Mesenchymal stem cell (in vitro differentiated cells and primary cell): ENCODE measurements at regions not wholly inside any gene's neighbourhood (a gene's known extent, or its start where the extent isn't known, plus 50 kb on each side); places are given as distances from the start of the nearest gene placed in this dataset.
A peak's percentile ranks its signal among the peaks of the same experiment; 100 is the strongest.

Experiments
- DNase-seq: peaks from one replicate; pipeline ENCODE4 v3.0.0-alpha.2; 2013
- H2AFZ ChIP-seq: one replicate; pipeline ENCODE4 v1.6.1; 2013; ENCODE audit warnings: low read depth, mild to moderate bottlenecking, control low read depth, inconsistent platforms, low read length, moderate library complexity
- H2AK5ac ChIP-seq: 2 replicates; pipeline ENCODE4 v1.6.1; 2013; ENCODE audit warnings: low read length, moderate library complexity, mild to moderate bottlenecking, inconsistent platforms; ENCODE audit not compliant: severe bottlenecking
- H2BK120ac ChIP-seq: one replicate; pipeline ENCODE4 v1.6.1; 2013; ENCODE audit warnings: low read depth, mild to moderate bottlenecking, inconsistent platforms, low read length, moderate library complexity
- H2BK12ac ChIP-seq, 2 experiments: one replicate each; pipeline ENCODE4 v1.6.1; 2013; ENCODE audit warnings: inconsistent platforms in 2 of 2, low read length in 2 of 2, mild to moderate bottlenecking in 2 of 2, moderate library complexity in 2 of 2, control low read depth in 1 of 2
- H2BK15ac ChIP-seq: one replicate; pipeline ENCODE4 v1.6.1; 2013; ENCODE audit warnings: mild to moderate bottlenecking, low read depth, inconsistent platforms; ENCODE audit not compliant: poor library complexity, severe bottlenecking
- H2BK5ac ChIP-seq: 2 replicates; pipeline ENCODE4 v1.6.1; 2013; ENCODE audit warnings: low read depth, mild to moderate bottlenecking, low read length, control low read depth, inconsistent platforms; ENCODE audit not compliant: poor library complexity, severe bottlenecking
- H3K14ac ChIP-seq, 2 experiments: one replicate each; pipeline ENCODE4 v1.6.1; 2013; ENCODE audit warnings: inconsistent platforms in 2 of 2, low read length in 2 of 2, control low read depth in 1 of 2, mild to moderate bottlenecking in 1 of 2, moderate library complexity in 1 of 2
- H3K18ac ChIP-seq, 2 experiments: one replicate each; pipeline ENCODE4 v1.6.1; 2013; ENCODE audit warnings: inconsistent platforms in 2 of 2, low read length in 2 of 2, control low read depth in 1 of 2, low read depth in 1 of 2, mild to moderate bottlenecking in 1 of 2
- H3K23ac ChIP-seq, 2 experiments: one replicate each; pipeline ENCODE4 v1.6.1; 2013; ENCODE audit warnings: inconsistent platforms in 2 of 2, low read length in 2 of 2, mild to moderate bottlenecking in 2 of 2, moderate library complexity in 2 of 2, control low read depth in 1 of 2
- H3K27ac ChIP-seq: 2 replicates; pipeline ENCODE4 v1.5.1; 2013; ENCODE audit warnings: mild to moderate bottlenecking, moderate library complexity, low read length, control low read depth, inconsistent platforms; ENCODE audit not compliant: poor library complexity, severe bottlenecking
- H3K27me3 ChIP-seq, 2 experiments: 2 replicates each; pipeline versions ENCODE4 v1.6.1 to v1.7.0; 2013; ENCODE audit warnings: low read length in 2 of 2, mild to moderate bottlenecking in 2 of 2, moderate library complexity in 2 of 2, control low read depth in 1 of 2, inconsistent platforms in 1 of 2; ENCODE audit not compliant: control insufficient read depth in 1 of 2, insufficient read depth in 1 of 2
- H3K36me3 ChIP-seq, 2 experiments: 2 replicates each; pipeline versions ENCODE4 v1.6.1 to v1.7.0; 2013; ENCODE audit warnings: low read length in 2 of 2, control low read depth in 1 of 2, inconsistent platforms in 1 of 2, low read depth in 1 of 2, mild to moderate bottlenecking in 1 of 2; ENCODE audit not compliant: insufficient read depth in 2 of 2, control insufficient read depth in 1 of 2
- H3K4ac ChIP-seq, 2 experiments: one replicate each; pipeline ENCODE4 v1.6.1; 2013; ENCODE audit warnings: inconsistent platforms in 2 of 2, low read length in 2 of 2, mild to moderate bottlenecking in 2 of 2, moderate library complexity in 2 of 2, control low read depth in 1 of 2, low read depth in 1 of 2
- H3K4me1 ChIP-seq: 2 replicates; pipeline ENCODE4 v1.6.1; 2013; ENCODE audit warnings: low read depth, low read length, control low read depth; ENCODE audit not compliant: control insufficient read depth, insufficient read depth
- H3K4me2 ChIP-seq: 2 replicates; pipeline ENCODE4 v1.6.1; 2013; ENCODE audit warnings: low read length, mild to moderate bottlenecking, inconsistent platforms; ENCODE audit not compliant: poor library complexity, severe bottlenecking
- H3K4me3 ChIP-seq, 2 experiments: 2 replicates each; pipeline versions ENCODE4 v1.5.1 to v1.7.0; 2013; ENCODE audit warnings: low read length in 2 of 2, mild to moderate bottlenecking in 2 of 2, control low read depth in 1 of 2, low read depth in 1 of 2; ENCODE audit not compliant: insufficient read depth in 1 of 2
- H3K79me1 ChIP-seq: replicated peaks from 2 replicates; pipeline ENCODE4 v1.6.1; 2013; ENCODE audit warnings: mild to moderate bottlenecking, control low read depth, low read length, inconsistent platforms; ENCODE audit not compliant: poor library complexity, severe bottlenecking
- H3K9ac ChIP-seq: 2 replicates; pipeline ENCODE4 v1.7.0; 2013; ENCODE audit warnings: mild to moderate bottlenecking, low read length, moderate library complexity
- H3K9me3 ChIP-seq: 2 replicates; pipeline ENCODE4 v1.7.0; 2013; ENCODE audit warnings: mild to moderate bottlenecking, low read length; ENCODE audit not compliant: control insufficient read depth
- H4K8ac ChIP-seq: one replicate; pipeline ENCODE4 v1.6.1; 2013; ENCODE audit warnings: inconsistent platforms, mild to moderate bottlenecking, low read length, moderate library complexity
- H4K91ac ChIP-seq: one replicate; pipeline ENCODE4 v1.6.1; 2013; ENCODE audit warnings: mild to moderate bottlenecking, low read length, inconsistent platforms
- WGBS: methylation state at CpG from one replicate; pipeline ENCODE4 v1.1.7; 2013; ENCODE audit warnings: mixed read lengths; 5-methylcytosine and 5-hydroxymethylcytosine counted together

DNA sequence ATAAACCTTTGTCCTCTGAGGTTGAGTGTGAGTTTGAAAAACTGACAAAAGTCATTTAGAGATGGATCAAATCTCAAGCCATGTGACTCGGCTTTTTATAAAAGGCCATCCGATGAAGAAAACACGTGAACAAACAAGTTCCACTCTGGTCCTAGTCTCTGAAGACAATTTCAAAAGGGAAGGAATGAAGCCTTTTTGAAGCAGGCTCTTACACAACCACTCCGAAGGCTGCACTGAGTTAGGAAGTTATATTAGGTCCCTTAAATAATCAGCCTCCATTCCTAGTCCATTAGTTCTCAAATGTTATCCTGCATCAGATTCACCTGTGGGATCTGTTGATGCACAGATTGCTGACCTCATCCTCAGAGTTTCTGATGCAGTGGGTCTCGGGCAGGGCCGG lies 166.6 kb upstream of the HMHB1 start:
- Histone ChIP-seq H3K9me3 (no peaks in the 10 kb centered on the region), H2BK5ac (no peak overlapping the region), H3K4ac (no peak overlapping the region), H2BK120ac (no peak overlapping the region), H4K8ac (no peak overlapping the region), H3K4me2 (no peak overlapping the region), H3K4me3 (no peak overlapping the region), H2BK12ac (no peak overlapping the region), H2BK15ac (no peak overlapping the region), H2AK5ac (no peak overlapping the region), H3K27me3 (no peaks in the 10 kb centered on the region), H3K18ac (no peak overlapping the region), H3K36me3 (no peaks in the 10 kb centered on the region), H2AFZ (no peak overlapping the region), H3K14ac (no peak overlapping the region), H3K9ac (no peak overlapping the region), H3K27ac (no peak overlapping the region), H3K79me1 (no peaks in the 10 kb centered on the region), H4K91ac (no peak overlapping the region), H3K23ac (no peak overlapping the region), H3K4me1 (no peaks in the 10 kb centered on the region)
- no peak for DNase-seq
- 90% methylated on average over 6 of the region's 6 CpGs for WGBS

DNA sequence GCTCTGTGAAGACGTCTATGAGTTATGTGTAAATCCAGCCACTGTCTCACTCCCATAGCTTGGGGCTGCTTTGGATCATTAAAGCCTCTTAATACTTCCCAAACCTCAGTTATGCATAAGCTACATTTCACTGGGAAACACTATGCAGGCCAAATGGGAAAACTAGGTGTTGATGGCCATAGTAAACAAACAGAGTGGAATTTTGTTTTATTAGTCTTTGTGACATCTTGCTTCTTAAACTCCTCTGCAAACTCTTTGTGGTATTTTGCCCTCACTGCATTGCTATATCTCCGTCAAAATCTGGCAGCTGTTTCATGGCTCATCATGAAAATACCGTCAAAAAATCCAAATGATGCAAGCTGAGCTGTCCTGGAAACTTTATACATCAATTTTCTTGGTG lies 167.2 kb upstream of the HMHB1 start:
- Histone ChIP-seq H2AK5ac (no peak overlapping the region), H2BK15ac (no peak overlapping the region), H4K91ac (no peak overlapping the region), H2BK120ac (no peak overlapping the region), H3K18ac (no peak overlapping the region), H3K27ac (no peak overlapping the region), H2BK5ac (no peak overlapping the region), H3K27me3 (no peaks in the 10 kb centered on the region), H2BK12ac (no peak overlapping the region), H3K9me3 (no peaks in the 10 kb centered on the region), H4K8ac (no peak overlapping the region), H3K36me3 (no peaks in the 10 kb centered on the region), H3K4ac (no peak overlapping the region), H3K4me3 (no peak overlapping the region), H3K9ac (no peak overlapping the region), H3K4me1 (no peaks in the 10 kb centered on the region), H2AFZ (no peak overlapping the region), H3K4me2 (no peak overlapping the region), H3K23ac (no peak overlapping the region), H3K14ac (no peak overlapping the region), H3K79me1 (no peaks in the 10 kb centered on the region)
- 58% methylated on average over 3 of the region's 3 CpGs for WGBS
- no peak for DNase-seq

DNA sequence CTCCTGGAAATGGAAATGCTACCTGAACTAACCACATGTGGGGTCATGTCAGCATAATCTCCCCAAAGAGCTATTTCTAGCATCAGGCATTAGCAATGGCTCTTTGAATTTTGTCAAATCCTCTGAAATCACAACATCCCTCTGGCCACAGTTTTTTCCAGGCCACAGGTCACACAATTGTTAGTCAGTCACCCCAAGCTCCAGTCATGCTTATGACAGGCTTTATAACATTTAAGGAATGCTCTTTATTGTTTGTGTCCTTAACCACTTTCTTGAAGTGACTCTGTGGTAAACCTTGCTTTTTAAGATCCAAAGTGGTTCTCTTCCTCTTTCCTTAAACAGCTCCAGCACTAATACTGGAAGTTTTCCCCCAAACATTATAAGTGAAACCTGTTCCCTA lies 169.2 kb upstream of the HMHB1 start:
- Histone ChIP-seq H3K27me3 (no peaks in the 10 kb centered on the region), H3K18ac (no peak overlapping the region), H3K79me1 (no peaks in the 10 kb centered on the region), H2AFZ (no peak overlapping the region), H3K23ac (no peak overlapping the region), H3K4me2 (no peak overlapping the region), H2BK5ac (no peak overlapping the region), H3K4me1 (no peaks in the 10 kb centered on the region), H2BK15ac (no peak overlapping the region), H4K91ac (no peak overlapping the region), H2AK5ac (no peak overlapping the region), H3K14ac (no peak overlapping the region), H2BK12ac (no peak overlapping the region), H3K27ac (no peak overlapping the region), H3K9me3 (no peaks in the 10 kb centered on the region), H3K9ac (no peak overlapping the region), H3K36me3 (no peaks in the 10 kb centered on the region), H4K8ac (no peak overlapping the region), H3K4me3 (no peak overlapping the region), H3K4ac (no peak overlapping the region), H2BK120ac (no peak overlapping the region)
- no peak for DNase-seq

DNA sequence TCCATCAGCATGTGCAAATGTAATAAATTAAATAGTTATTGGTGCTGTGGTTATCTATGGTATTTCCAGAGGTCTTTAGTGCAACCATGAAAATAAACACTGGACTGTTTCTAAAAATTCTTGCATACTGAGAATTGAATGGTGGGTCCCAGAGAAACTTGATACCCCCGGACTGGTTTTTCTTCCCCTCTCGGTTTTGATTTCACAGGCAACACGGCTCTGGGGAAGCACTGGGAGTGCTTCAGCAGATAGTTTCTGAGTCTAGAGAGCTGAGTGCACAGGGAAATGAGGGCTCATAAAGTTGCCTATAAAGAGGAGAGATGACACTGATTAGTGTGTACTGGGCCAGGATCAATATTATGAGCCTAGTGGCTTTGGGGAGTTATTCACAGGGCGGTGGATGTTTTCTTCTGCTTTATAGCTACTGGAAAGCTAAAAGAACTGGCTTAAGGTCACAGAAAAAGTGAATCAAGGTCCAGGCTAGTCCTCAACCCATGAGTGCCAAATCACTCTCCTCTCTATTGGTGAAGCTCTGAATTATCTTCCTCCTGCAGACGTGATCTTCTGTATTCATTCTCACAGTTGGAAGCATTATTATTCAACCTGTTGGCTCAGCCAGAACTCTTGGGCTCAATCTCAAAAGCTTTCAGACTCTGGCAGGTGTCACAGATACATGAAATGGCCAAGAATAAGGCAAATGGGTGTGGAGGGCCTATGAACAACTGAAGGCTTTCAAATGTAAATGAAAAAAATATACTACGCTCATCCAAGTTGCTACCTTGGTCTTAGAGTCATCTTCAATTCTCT lies 170.2 kb upstream of the HMHB1 start:
- H3K4me1 ChIP-seq, result no peaks in the 10 kb centered on the region
- H3K9me3 ChIP-seq, result no peaks in the 10 kb centered on the region
- WGBS, result 40% methylated on average over 6 of the region's 6 CpGs
- H3K27me3 ChIP-seq, result no peaks in the 10 kb centered on the region
- H4K91ac ChIP-seq, result no peak overlapping the region
- no peak overlapping the region for H3K14ac ChIP-seq
- H2AK5ac ChIP-seq, result no peak overlapping the region
- H3K36me3 ChIP-seq, result no peaks in the 10 kb centered on the region
- DNase-seq, result peak; percentile 39
- H4K8ac ChIP-seq, result no peak overlapping the region
- no peak overlapping the region for H3K27ac ChIP-seq
- no peak overlapping the region for H3K23ac ChIP-seq
- H3K79me1 ChIP-seq, result no peaks in the 10 kb centered on the region
- H2BK12ac ChIP-seq, result no peak overlapping the region
- no peak overlapping the region for H3K4me2 ChIP-seq
- no peak overlapping the region for H3K9ac ChIP-seq
- H2BK5ac ChIP-seq, result no peak overlapping the region
- H2AFZ ChIP-seq, result no peak overlapping the region
- H2BK120ac ChIP-seq, result no peak overlapping the region
- H3K4me3 ChIP-seq, result no peak overlapping the region
- no peak overlapping the region for H3K4ac ChIP-seq
- no peak overlapping the region for H3K18ac ChIP-seq
- no peak overlapping the region for H2BK15ac ChIP-seq
